ENCODE measurements at regions not wholly inside any gene's neighbourhood (a gene's known extent, or its start where the extent isn't known, plus 50 kb on each side); places are given as distances from the start of the nearest gene placed in this dataset.

DNA sequence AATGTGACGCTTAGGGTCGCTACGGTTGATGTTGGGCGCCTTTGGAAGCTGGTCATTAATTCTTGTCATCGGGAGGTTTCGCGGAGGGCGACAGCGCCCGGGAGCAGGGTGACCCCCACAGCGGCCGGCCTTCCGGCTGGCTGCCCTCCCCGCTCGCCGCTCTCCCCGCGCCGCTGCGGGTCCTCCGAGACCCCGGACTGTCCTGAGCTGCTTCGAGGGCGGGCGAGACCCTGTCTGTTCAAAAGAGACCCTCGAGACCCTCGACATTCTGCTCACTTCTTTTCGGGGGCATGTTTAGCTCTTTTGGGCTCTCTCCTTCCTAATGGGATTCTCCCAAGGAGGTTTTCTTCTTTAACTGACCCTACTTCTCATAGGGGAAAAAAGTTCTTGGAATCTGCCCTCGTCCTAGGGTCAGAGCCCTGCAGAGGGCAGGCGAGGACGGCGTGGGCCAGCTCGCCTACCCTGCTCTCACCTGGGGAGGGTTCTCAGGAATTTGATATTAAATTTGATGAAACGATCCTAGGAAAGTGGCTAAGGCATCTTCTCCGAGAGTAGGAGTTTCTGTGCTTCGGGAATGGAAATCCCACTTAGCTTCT lies 257.0 kb downstream of the OTUD1 start:
- TF ChIP-seq, protein P1, sequence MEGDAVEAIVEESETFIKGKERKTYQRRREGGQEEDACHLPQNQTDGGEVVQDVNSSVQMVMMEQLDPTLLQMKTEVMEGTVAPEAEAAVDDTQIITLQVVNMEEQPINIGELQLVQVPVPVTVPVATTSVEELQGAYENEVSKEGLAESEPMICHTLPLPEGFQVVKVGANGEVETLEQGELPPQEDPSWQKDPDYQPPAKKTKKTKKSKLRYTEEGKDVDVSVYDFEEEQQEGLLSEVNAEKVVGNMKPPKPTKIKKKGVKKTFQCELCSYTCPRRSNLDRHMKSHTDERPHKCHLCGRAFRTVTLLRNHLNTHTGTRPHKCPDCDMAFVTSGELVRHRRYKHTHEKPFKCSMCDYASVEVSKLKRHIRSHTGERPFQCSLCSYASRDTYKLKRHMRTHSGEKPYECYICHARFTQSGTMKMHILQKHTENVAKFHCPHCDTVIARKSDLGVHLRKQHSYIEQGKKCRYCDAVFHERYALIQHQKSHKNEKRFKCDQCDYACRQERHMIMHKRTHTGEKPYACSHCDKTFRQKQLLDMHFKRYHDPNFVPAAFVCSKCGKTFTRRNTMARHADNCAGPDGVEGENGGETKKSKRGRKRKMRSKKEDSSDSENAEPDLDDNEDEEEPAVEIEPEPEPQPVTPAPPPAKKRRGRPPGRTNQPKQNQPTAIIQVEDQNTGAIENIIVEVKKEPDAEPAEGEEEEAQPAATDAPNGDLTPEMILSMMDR (conservative IDR thresholded peaks at IDR 0.05): no peak
- TF ChIP-seq EZH2 (IDR thresholded peaks at IDR 0.05; ENCODE audit: low read depth): no peak
